Uterus (tissue), 2 donors: ENCODE measurements at regions not wholly inside any gene's neighbourhood (a gene's known extent, or its start where the extent isn't known, plus 50 kb on each side); places are given as distances from the start of the nearest gene placed in this dataset.

Experiments used
- CTCF ChIP-seq, 4 experiments: fragments of 200-600 bp in 2 of 4; fragments of 450-650 bp in 2 of 4; sonication (generic) in 2 of 4; IDR thresholded peaks; one replicate each; pipeline ENCODE4 v1.5.1; 2016 to 2019; ENCODE audit warnings: antibody characterized with exemption in 4 of 4, mild to moderate bottlenecking in 2 of 4, moderate library complexity in 1 of 4
- POLR2A ChIP-seq, 2 donors: fragments of 450-650 bp; IDR thresholded peaks; one replicate each; pipeline ENCODE4 v1.6.1; 2016; ENCODE audit warnings: antibody characterized with exemption in 2 of 2, mild to moderate bottlenecking in 1 of 2, moderate library complexity in 1 of 2

- TF ChIP-seq POLR2A (IDR thresholded peaks at IDR 0.05) (no peak), CTCF (IDR thresholded peaks at IDR 0.05) (no peak)
Observed at GRCh38 chr3:144497452-144497851, 525.8 kb downstream of the DIPK2A start.
